IPS DF 4.7 (cell line): ENCODE measurements at regions not wholly inside any gene's neighbourhood (a gene's known extent, or its start where the extent isn't known, plus 50 kb on each side); places are given as distances from the start of the nearest gene placed in this dataset.

Experiments
- DNase-seq: peaks from one replicate; pipeline ENCODE4 v3.0.0-alpha.2; 2013; ENCODE audit warnings: low spot score; ENCODE audit errors: extremely low read depth

- DNase-seq, result no peak
Measured at GRCh38 chr22:49642331-49642730, 185.3 kb downstream of the BRD1 start.

GRCh38 chr22:49641770-49642313 lies 185.8 kb downstream of the BRD1 start:
- no peak for DNase-seq

- DNase-seq, result no peak
Measured at GRCh38 chr22:49640366-49641095, 187.1 kb downstream of the BRD1 start.

- DNase-seq, result no peak
Measured at GRCh38 chr22:49639956-49640355, 187.7 kb downstream of the BRD1 start.

GRCh38 chr22:49638788-49639187 lies 188.9 kb downstream of the BRD1 start:
- DNase-seq, result no peak

- DNase-seq, result no peak
Measured at GRCh38 chr22:49638001-49638400, 189.7 kb downstream of the BRD1 start.

GRCh38 chr22:49637255-49637760 lies 190.4 kb downstream of the BRD1 start:
- no peak for DNase-seq

GRCh38 chr22:49636649-49637048 lies 191.0 kb downstream of the BRD1 start:
- no peak for DNase-seq

GRCh38 chr22:49636214-49636613 lies 191.5 kb downstream of the BRD1 start:
- DNase-seq, result no peak

- no peak for DNase-seq
Measured at GRCh38 chr22:49634006-49634772, 193.5 kb downstream of the BRD1 start.

GRCh38 chr22:49633010-49633324 lies 194.7 kb downstream of the BRD1 start:
- no peak for DNase-seq

- DNase-seq, result no peak
Measured at GRCh38 chr22:49632199-49633009, 195.3 kb downstream of the BRD1 start.

GRCh38 chr22:49630448-49630946 lies 197.2 kb downstream of the BRD1 start:
- no peak for DNase-seq

GRCh38 chr22:49629586-49630447 lies 197.9 kb downstream of the BRD1 start:
- DNase-seq, result no peak

GRCh38 chr22:49629261-49629570 lies 198.5 kb downstream of the BRD1 start:
- DNase-seq, result no peak

GRCh38 chr22:49628391-49629260 lies 199.0 kb downstream of the BRD1 start:
- no peak for DNase-seq

GRCh38 chr22:49627217-49628181 lies 200.2 kb downstream of the BRD1 start:
- no peak for DNase-seq

GRCh38 chr22:49626361-49627216 lies 201.1 kb downstream of the BRD1 start:
- no peak for DNase-seq
